ENCODE measurements at regions not wholly inside any gene's neighbourhood (a gene's known extent, or its start where the extent isn't known, plus 50 kb on each side); places are given as distances from the start of the nearest gene placed in this dataset.

GRCh38 chr10:117690359-117690758 is 147.8 kb downstream of the EMX2 start:
- intact Hi-C loops (cut with micrococcal nuclease) = no loop called here
- no peak for ATAC-seq
- no peak for DNase-seq

GRCh38 chr10:117694190-117694589 is 151.6 kb downstream of the EMX2 start:
- intact Hi-C loops (cut with micrococcal nuclease) = no loop called here
- DNase-seq (no peak), ATAC-seq (no peak)

- intact Hi-C loops (cut with micrococcal nuclease) = no loop called here
- ATAC-seq (no peak), DNase-seq (no peak)
Measured at GRCh38 chr10:117697402-117697801, 154.9 kb downstream of the EMX2 start.

- no peak for DNase-seq
Measured at GRCh38 chr10:117698809-117699208, 156.3 kb downstream of the EMX2 start.

GRCh38 chr10:117699436-117700075 is 157.0 kb downstream of the EMX2 start:
- intact Hi-C loops (cut with micrococcal nuclease) = no loop called here
- DNase-seq (no peak), ATAC-seq (no peak)

More at GRCh38 chr10:117698809-117699208, 156.3 kb downstream of the EMX2 start:
- intact Hi-C loops (cut with micrococcal nuclease) = no loop called here
- ATAC-seq = no peak

GRCh38 chr10:117710181-117710798 is 167.7 kb downstream of the EMX2 start:
- intact Hi-C loops (cut with micrococcal nuclease) = no loop called here
- DNase-seq (no peak), ATAC-seq (no peak)

- intact Hi-C loops (cut with micrococcal nuclease) = no loop called here
- ATAC-seq (no peak), DNase-seq (no peak)
Measured at GRCh38 chr10:117716889-117717288, 174.3 kb downstream of the EMX2 start.

- ATAC-seq = no peak
- intact Hi-C loops (cut with micrococcal nuclease) = no loop called here
- DNase-seq = no peak
Measured at GRCh38 chr10:117718986-117719920, 176.7 kb downstream of the EMX2 start.

GRCh38 chr10:117720931-117721835 is 178.6 kb downstream of the EMX2 start:
- DNase-seq = no peak
- ATAC-seq = no peak
- intact Hi-C loops (cut with micrococcal nuclease) = no loop called here

- intact Hi-C loops (cut with micrococcal nuclease) = no loop called here
- DNase-seq (no peak), ATAC-seq (no peak)
Measured at GRCh38 chr10:117721873-117722272, 179.3 kb downstream of the EMX2 start.

GRCh38 chr10:117723343-117723742 is 180.8 kb downstream of the EMX2 start:
- ATAC-seq = no peak
- intact Hi-C loops (cut with micrococcal nuclease) = no loop called here

GRCh38 chr10:117725993-117726392 is 183.4 kb downstream of the EMX2 start:
- no peak for DNase-seq
- intact Hi-C loops (cut with micrococcal nuclease) = no loop called here
- no peak for ATAC-seq

More at GRCh38 chr10:117723343-117723742, 180.8 kb downstream of the EMX2 start:
- no peak for DNase-seq

GRCh38 chr10:117726596-117727295 is 184.2 kb downstream of the EMX2 start:
- no peak for DNase-seq
- intact Hi-C loops (cut with micrococcal nuclease) = no loop called here
- no peak for ATAC-seq

GRCh38 chr10:117727421-117727820 is 184.9 kb downstream of the EMX2 start:
- no peak for ATAC-seq
- intact Hi-C loops (cut with micrococcal nuclease) = no loop called here
- no peak for DNase-seq

- intact Hi-C loops (cut with micrococcal nuclease) = no loop called here
- ATAC-seq (no peak), DNase-seq (no peak)
Measured at GRCh38 chr10:117728087-117728486, 185.5 kb downstream of the EMX2 start.

- intact Hi-C loops (cut with micrococcal nuclease) = no loop called here
- no peak for ATAC-seq
- no peak for DNase-seq
Measured at GRCh38 chr10:117729156-117729555, 186.6 kb downstream of the EMX2 start.

GRCh38 chr10:117731121-117731791 is 188.7 kb downstream of the EMX2 start:
- DNase-seq (no peak), ATAC-seq (no peak)
- intact Hi-C loops (cut with micrococcal nuclease) = no loop called here

Data from left ventricle myocardium superior (tissue), 1 donor.